Endometrium (tissue), 2 donors: ENCODE measurements at regions not wholly inside any gene's neighbourhood (a gene's known extent, or its start where the extent isn't known, plus 50 kb on each side); places are given as distances from the start of the nearest gene placed in this dataset.
"Not testable (repeated sequence)": the region's sequence is repeated elsewhere in the genome, so short reads cannot be mapped to it uniquely, and the experiment has no call there.

Experiments
- FAIRE-seq: peaks from 2 replicates; lab custom pipeline; 2012; peaks lifted over from hg19 to GRCh38; lab: Jason Lieb, UNC
- donor health status: control.
- donor health status: control.

DNA sequence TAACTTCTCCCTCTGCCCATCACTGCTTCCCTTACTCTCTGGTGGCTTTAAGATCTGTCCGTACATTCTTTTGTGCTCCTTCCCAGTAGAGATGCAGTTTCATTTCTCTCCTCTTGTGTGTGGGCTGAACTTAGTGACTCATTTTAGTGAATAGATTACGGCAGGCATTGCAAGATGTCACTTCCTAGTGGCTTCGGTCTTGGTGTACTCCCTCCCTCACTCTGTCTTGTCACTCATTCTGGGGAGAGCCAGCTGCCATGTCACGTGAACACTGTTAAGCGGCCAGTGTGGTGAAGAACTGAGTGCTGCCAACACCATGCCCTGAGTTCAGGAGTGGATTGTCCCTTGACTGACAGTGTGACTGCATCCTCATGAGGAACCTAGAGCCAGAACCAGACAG, 115.9 kb downstream of the OTOR start:
- FAIRE-seq = no peak

GRCh38 chr20:16864963-16865362, 116.8 kb downstream of the OTOR start:
- no peak for FAIRE-seq

- FAIRE-seq = no peak
Measured at GRCh38 chr20:16865406-16865805, 117.2 kb downstream of the OTOR start.

DNA sequence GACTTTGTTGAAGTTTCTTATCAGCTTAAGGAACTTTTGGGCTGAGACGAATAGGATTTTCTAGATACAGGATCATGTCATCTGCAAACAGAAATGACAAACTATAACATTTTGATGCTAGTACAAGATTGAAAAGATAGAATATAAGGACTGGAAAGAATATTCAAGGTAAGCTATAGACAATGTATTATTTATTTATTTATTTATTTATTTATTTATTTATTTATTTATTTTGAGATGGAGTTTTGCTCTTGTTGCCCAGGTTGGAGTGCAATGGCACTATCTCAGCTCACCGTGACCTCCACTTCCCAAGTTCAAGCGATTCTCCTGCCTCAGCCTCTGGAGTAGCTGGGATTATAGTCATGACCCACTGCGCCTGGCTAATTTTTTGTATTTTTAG, 125.0 kb downstream of the OTOR start:
- not testable (repeated sequence) for FAIRE-seq

DNA sequence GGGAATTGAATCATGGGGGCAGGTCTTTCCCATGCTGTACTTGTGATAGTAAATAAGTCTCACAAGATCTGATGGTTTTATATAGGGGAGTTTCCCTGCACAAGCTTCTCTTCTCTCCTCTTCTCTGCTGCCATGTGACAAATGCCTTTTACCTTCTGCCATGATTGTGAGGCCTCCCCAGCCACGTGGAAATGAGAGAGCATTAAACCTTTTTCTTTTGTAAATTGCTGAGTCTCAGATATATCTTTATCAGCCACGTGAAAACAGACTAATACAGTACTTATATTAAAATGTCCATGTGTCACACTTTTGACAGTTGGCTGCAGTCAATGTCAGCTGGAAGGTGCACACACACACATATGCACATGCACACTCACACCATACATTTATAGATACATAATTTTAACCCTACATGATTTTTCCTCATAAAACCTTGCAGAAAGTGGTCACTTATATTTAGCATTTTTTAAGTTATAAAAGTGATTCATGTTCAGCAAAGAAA, 128.9 kb downstream of the OTOR start:
- no peak for FAIRE-seq

DNA sequence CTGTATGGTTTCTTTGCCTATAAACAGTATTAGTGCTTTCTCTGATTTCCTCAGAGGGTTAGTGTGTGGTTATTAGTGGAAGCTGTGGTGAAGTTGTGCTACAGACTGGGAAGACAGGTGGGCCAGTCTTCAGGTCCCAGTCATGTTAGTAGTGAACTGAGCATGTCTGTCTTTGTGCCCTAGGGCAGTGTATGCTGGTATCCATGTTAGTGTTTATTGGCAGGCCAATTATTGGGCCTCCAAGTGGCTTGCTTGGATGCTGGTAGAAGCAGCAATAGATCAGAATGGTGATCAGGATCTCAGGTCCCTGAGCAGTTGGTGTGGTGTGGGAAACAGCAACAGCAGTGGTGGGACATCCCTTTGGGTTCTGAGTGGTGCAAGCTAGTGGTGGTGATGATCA, 137.6 kb downstream of the OTOR start:
- no peak for FAIRE-seq

GRCh38 chr20:16898433-16898832, 150.3 kb downstream of the OTOR start:
- no peak for FAIRE-seq

- no peak for FAIRE-seq
Measured at GRCh38 chr20:16902662-16903061, 154.5 kb downstream of the OTOR start.

- no peak for FAIRE-seq
Measured at GRCh38 chr20:16904751-16905150, 156.6 kb downstream of the OTOR start.

DNA sequence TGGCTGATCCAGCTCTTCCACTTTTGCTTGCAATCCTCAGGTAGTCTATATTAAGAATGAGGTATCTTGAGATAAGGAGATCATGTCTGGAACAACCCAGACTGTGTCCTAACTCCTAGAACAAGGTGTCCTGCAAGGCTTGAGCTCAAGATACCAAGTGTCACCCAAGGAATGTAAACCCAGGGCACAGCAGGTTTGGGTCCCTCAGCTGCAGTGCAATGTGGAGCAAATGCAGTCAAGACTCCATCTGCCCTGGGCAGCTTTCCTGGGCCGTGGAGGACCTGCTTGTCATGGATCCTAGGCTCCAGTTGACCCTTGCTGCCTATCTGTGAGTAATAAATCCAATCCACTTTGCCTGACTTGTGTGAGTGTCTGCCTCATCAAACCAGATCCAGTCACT, 166.1 kb downstream of the OTOR start:
- no peak for FAIRE-seq

GRCh38 chr20:16916165-16916564, 168.0 kb downstream of the OTOR start:
- FAIRE-seq = no peak

DNA sequence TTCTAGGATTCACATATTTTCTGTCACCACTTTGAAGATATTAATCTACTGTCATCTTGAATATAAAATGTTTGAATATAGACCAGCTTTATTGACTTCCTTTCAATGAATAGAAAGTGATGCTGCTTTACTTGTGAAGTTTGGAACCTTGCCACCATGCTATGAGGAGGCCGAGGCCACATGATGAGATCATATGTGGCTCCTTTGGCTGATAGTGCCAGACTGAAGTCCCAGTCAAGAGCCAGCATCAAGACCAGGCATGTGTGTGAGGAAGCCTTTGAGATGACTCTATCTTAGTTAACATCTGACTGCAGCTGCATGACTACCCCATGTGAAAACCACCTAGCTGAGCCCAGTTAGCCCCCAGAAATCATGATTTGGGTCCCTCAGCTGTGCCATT, 169.5 kb downstream of the OTOR start:
- FAIRE-seq = no peak

GRCh38 chr20:16918366-16918765, 170.2 kb downstream of the OTOR start:
- no peak for FAIRE-seq

DNA sequence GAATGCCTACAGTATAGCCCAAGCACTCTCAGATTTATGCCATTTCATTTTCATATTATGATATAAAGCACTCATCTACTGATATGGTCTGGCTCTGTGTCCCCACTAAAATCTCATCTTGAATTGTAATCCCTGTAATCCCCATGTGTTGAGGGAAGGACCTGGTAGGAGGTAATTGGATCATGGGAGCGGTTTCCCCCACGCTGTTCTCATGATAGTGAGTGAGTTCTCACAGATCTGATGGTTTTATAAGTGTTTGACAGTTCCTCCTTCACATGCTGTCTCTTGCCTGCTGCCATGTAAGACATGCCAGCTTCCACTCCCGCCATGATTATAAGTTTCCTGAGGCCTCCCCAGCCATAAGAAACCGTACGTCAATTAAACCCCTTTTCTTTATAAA, 171.7 kb downstream of the OTOR start:
- no peak for FAIRE-seq

GRCh38 chr20:16922834-16923233, 174.7 kb downstream of the OTOR start:
- FAIRE-seq = no peak

- FAIRE-seq = no peak
Measured at GRCh38 chr20:16926626-16927430, 178.7 kb downstream of the OTOR start.

GRCh38 chr20:16929756-16930155, 181.6 kb downstream of the OTOR start:
- no peak for FAIRE-seq

DNA sequence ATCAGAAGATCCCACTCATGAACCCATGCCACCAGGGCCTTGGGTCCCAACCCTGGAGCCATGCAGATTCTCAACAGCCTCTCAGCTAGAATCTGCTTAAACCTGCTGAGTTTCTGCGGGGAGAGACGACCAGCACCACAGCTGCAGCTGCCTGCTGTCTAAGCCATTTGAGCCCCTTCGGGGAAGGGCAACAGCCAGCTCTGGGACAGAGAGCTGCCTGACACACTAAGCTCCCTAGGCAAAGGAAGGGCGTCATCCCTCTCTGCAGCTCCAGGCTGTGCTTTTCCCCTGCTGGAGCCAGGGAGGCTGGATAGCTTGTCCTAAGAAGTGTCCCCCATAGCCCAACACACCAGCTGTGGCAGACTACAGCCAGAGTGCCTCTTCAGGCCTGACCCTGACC, 182.5 kb downstream of the OTOR start:
- FAIRE-seq = no peak

GRCh38 chr20:16939051-16939450, 190.9 kb downstream of the OTOR start:
- FAIRE-seq = no peak

DNA sequence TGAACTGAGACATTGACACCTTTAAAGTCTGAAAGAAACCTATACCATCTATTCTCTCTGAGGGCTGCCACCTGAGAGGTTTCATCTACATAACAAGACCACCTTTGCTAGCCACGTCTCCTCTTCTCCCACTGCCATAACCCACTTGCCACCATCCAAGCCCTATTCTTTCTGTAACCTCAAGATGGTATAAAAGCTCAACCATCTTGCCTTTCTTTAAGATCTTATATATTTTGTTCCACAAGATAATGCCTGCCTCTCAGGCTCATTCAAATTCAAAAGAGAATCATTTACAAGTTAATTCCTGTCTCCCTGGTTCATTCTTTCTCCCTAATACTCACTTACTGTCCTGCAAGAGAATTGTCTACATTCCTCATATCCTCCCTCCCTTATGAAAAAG, 192.5 kb downstream of the OTOR start:
- no peak for FAIRE-seq

DNA sequence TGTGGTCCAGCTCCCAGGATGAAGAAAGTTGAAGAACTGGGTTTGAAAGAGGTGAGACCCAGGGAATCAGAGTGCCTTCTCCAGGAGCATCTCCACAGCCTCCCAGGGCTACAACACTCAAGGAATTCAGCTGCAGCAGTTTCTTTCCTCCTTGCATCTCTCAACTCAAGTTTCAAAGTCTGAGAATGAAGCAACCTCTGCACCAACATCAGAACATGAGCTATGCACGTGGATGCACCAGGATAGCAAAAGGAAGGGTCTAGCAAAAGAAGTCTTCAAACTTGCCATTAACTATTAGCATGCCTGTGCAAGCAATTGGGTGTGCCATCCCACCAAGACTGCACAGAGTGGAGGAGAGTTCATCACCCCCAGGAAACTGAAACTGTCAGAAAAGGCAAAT, 193.9 kb downstream of the OTOR start:
- FAIRE-seq = no peak

GRCh38 chr20:16942756-16943155, 194.6 kb downstream of the OTOR start:
- no peak for FAIRE-seq

- no peak for FAIRE-seq
Measured at GRCh38 chr20:16944745-16945144, 196.6 kb downstream of the OTOR start.

GRCh38 chr20:16945619-16946018, 197.5 kb downstream of the OTOR start:
- no peak for FAIRE-seq
